ENCODE measurements at regions not wholly inside any gene's neighbourhood (a gene's known extent, or its start where the extent isn't known, plus 50 kb on each side); places are given as distances from the start of the nearest gene placed in this dataset.

DNA sequence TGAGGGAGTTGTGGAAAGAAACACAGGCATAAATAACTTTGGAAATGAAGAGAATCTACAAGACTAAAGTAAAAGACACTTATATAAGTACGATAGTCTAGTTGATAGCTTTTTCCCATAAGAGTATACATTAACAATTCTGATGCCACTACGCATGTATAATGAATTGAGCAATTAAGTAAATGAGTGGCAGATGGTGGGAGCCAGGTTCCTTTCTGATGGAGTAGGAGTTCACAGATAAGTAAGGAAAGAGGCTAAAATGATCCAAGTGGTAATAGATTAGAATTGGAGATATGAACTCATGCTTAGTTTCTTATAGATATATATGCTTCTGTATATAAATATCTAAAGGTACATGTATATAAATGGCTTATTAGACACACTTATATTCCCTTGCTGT, 368.3 kb downstream of the FAM181B start:
- no peak for DNase-seq

DNA sequence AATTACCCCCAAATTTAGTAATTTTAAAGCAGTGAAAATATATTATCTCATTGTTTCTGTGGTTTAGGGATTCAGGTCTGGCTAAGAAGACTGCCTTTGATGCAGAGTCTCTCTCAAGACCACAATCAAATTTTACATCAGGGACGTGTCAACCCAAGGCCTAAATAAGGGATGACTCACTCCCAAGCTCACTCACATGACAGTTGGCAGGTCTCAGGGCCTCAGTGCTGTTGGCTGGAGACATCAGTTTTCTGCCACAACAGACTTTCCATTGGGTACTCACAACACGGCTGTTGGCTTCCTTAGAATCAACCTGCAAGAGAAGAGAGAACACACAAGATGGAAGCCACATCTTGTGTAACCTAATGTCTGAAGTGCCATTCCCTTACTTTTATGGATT, 377.3 kb downstream of the FAM181B start:
- DNase-seq: no peak

DNA sequence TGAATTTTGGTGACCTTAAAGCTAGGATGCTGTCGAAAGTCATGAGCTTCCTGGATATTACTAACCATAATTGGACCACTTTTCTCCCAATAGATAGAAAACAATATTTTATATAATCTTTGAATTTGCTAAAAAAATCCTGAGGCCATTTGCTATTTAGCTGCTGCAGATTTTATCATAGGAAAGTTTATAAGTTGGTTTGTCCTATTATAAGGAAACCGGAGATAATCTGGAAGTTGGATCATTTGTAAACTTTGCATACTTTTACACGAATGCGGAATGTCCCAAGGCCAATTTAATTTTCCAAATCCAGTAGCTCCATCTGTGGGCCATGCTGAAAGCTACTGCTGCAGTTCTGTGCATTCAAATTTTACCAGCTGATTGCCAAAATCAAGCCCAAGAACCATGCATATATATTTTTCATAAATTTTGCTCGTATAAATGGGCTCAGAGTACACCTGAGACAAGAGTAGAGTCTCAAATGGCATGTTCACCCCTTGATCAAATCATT, 378.3 kb downstream of the FAM181B start:
- no peak for DNase-seq

DNA sequence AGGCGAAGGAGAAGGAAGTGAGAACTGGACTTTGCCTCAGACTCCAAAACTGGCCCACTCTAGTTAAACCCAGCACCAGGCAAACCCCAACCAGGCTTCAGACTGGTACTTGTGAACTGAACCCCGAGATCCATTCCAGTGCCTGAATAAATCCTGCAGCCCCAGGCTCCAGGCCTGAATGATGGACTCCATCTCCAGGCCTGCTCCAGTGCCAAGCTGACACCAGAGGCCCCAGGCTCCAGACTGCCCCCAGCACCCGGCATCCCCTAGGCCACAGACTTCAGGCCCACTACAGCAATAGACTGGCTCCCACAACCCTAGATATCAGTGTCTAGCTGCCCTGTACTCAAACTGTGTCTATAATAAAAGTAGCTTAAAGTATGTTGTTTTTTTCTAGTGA, 406.8 kb downstream of the FAM181B start:
- no peak for DNase-seq

DNA sequence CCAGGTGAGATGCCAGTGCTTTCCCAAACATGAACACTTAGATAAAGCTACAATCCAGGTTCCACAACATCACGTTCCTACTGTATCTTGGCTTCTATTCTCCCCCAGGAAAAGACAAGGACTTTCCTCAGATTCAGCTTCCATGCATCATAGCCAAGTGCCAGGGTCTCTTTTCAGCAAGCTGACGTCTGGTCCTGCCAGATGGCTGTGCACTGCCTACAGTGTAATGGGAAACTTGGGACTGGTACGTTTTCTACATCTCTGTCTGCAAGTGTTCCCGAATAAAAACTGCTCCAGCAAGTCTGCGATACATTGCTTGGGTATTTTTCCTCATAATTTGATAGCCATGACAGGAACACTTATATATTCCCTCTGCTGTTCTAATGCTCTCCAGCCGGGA, 412.5 kb downstream of the FAM181B start:
- no peak for DNase-seq

DNA sequence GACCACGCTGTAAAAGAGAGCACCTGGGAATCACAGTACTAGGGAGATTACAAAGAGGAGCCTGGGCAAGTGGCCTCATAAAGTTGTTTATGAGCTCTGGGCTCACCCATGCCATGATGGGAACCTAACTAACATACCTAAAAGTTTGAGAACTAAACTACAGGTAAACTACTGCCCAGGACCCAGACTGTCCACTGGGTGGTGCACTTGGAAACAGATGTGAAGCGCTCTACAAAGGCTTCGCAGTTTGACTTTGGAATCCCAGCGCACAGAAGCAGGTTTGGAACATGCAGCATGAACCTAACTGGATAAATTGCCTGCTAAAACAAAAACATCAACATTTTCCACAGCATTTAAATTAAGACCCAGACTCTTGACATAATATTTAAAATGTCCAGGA, 418.6 kb downstream of the FAM181B start:
- DNase-seq: no peak

DNA sequence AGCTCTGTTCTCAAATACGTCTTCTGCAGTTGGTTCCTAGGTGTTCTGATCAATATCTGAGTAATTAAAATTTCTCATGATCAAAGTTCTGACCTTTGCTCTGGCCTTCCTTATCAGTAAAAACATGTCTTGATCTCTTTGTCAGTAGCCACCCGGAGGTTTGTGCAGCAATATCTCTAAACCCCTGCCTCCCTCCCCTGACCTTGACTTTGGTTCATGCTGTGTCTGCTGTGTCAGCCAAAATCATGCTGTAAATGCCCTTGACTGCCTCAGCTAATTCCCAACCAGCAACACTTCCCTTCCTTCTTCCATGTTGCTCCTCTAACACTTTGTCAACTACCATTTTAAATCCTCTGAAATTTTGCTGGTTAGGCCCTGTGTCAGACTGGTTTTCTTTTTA, 424.7 kb downstream of the FAM181B start:
- no peak for DNase-seq

DNA sequence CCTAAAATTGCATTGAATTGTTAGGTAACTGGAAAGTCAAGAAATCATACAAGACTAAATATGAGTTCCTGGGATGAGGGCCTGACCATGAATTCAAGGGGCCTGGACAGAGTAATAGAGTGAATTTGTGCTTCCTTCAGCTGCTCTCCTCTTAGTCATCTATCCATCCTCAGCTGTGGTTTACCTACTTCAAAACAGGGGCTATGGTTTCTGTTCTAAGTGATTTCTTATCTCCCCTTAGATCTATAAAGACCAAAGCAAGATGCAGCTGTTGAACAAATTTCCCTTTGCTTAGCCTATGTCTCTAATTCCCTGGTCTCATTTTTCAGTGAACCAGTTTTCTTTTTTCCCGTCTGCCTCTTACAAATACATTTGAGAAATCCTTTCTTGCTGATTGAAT, 428.5 kb downstream of the FAM181B start:
- no peak for DNase-seq

DNA sequence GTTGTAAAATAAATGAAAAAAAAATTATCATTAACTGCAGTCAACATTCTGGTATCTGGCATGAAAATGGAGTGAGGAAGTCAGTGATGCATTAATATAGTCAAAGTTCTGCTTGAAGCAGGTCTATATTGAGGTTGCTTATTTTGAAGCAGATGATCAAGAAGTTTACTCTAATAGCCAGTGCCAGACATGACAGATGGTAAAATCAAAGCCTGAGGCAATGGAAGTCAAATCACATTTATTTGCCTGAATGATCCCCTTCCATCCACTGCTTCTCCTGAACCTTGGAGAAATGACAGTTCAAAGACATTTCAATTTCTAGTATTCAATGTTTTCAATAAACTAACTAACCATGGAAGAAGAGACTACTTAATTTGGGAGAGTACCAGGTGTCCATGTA, 430.0 kb downstream of the FAM181B start:
- DNase-seq: no peak

DNA sequence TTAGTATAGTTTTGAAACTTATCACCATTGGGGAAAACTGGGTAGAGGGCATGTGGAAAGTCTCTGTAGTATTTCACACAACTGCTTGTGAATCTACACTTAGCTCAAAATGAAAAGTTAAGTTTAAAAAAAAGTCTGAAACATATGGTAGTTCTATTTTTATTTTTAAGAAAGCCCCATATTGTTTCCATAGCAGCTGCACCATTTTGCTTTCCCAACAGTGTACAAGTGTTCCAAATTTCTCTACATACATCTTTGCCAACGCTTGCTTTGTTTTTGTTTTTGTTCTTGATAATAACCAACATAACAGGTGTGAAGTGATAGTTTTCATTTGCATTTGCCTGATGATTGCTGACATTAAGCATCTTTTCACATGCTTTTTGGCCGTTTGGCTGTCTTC, 445.2 kb downstream of the FAM181B start:
- no peak for DNase-seq

DNA sequence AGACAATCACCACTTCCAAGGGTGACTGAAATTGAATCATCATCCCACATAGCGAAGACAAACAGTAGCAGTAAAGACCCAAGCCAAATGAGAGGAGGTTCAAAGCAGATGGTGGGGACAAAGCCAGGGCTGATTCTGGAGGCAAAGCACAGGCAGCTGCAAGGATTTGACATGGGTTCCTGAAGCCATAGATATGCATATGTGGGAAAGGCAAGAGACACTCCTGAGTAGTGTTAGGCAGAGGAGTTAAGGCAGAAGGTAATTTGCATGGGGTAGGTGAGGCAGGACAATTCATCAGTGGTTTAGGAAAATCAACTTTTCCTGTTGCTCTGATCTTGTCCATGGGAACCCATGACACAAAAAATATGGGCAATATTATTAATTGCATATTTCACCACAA, 462.8 kb downstream of the FAM181B start:
- DNase-seq: no peak

DNA sequence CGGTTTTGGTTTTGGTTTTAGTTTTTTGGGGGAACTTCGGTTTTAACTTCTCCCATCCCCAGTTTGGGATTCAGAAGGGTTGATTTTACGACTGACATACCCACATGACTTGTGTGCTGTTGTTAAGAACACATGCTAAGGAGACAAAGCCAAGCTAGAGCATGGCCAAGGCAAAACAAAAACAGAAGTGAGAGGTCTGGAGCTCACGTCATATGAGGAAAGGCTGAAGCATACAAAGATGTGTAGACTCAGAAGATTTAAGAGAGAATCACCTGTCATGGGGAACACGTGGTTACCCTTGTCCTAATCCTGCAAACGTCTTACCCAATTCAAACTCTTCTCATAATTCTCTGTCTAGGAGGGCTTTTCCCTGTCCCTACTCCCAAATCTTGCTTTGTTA, 465.0 kb downstream of the FAM181B start:
- no peak for DNase-seq

DNA sequence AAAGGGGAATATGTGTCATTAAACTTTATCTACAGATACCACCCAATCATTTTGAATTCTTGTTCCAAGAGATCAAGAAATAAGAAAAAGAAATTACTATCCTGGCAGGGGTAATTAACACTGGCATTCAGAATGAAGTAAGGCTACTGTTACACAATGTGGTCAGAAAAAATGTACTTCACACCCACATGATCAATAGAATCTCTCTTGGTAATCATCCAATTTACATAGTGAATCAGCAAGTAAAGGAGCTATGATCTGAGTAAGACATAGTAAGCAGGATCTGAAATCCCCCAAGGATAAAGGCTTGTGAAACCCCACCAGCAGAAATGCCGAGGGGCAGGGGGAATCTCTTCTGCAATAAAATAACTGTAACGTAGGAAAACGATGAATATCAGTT, 466.5 kb downstream of the FAM181B start:
- DNase-seq: no peak

DNA sequence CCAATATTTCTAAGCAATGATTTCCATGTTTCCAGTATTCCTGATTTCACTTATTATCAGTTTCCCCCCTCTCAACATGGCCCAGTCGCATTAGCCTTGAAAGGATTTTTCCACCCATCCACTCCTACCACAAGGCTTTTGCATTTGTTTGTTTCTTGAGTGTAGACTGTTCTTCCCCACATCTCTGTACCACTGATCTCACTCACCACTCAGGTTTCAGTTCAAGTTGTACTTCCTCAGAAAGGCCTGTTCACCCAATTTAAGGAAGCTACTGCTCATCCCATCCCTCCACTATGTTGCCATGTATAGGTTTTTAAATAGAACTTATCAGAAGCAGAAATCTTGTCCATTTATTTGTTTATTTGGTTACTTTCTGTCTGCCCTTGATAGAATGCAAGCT, 472.3 kb downstream of the FAM181B start:
- DNase-seq: no peak

DNA sequence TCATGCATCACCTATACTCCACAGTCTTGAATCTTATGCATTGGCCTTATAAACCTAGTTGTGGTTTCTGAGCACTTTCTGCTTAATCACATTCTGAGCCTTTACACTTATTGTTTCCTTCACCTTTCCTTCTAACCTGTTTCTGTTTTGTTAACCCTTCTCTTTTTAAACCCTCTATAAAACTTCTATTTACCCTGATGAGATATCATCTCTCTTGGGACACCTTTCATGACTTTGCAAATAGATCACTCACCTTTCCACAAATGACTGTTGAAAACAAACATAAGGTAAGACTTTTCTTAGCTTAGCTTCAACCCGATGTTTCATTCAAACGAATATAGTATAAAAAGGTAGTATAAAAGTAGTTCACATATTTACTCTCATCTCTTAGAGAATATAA, 483.6 kb downstream of the FAM181B start:
- no peak for DNase-seq

DNA sequence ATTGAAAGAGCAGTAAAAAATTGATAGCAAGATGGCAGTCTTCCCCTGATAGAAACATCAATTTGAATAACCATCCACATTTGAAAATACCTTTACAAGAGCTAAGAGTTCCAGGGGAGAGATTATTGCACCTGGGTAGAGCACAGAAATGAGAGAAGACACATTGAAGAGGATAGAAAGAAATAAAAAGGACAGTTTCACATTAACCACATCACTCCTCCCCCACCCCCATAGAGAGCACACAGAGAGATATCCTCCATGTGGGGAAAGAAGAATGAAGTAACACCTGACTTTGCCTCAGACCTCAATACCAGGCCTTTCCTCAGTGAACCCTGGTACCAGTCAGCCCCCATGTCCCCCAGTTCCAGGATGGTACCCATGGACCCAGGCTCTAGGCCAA, 486.7 kb downstream of the FAM181B start:
- DNase-seq: no peak

DNA sequence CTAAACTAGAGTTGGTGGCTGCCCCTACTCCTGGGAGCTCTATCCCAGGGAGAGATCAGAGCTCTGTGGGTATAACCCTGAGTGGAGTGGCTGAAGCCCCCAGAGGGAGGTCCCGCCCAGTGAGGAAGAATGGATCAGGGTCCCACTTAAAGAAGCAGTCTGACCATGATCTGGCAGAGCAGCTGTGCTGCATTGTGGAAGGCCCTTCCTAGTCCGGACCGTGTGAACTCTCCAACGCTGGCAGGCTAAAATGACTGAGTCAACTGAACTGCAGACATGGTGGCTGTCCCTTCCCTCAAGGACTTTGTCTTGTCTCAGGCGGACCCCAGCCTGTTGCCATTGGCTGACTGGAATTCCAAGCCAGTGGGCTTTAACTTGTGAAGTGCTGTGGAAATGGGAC, 494.2 kb downstream of the FAM181B start:
- no peak for DNase-seq

DNA sequence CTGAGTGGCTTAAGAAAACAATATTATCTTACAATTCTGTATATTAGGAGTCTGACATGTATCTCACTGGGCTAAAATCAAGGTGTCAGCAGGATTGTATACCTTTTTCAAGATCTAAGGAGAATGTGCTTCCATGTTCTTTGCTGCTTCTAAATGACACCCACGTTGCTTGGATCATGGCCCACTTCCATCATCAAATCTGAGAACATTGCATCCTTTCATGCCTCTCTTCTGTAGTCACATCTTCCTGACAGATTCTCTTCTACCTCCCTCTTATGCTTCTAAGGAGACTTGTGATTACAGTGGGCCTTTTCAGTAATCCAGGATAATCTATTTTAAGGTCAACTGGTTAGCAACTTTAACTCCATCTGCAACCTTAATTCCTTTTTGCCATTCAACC, 499.4 kb downstream of the FAM181B start:
- DNase-seq: no peak

DNA sequence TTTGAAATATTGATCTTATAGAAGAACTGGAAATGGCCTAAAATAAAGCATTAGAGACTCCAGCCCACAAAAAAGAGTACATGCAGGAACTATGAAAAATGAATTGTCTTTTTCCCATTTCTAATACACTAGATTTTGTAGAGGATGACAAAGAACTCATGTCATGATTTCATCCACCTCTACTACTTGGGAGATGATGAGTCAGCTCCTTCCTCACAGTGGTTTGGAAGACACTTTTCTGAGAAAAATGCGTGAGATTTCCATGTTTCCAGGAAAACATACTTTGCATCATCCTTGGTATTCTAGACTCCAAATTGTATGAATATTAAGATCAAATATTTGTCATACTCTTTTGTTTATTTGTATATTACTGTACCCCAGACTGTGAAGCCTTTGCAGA, 500.5 kb downstream of the FAM181B start:
- DNase-seq: no peak

DNA sequence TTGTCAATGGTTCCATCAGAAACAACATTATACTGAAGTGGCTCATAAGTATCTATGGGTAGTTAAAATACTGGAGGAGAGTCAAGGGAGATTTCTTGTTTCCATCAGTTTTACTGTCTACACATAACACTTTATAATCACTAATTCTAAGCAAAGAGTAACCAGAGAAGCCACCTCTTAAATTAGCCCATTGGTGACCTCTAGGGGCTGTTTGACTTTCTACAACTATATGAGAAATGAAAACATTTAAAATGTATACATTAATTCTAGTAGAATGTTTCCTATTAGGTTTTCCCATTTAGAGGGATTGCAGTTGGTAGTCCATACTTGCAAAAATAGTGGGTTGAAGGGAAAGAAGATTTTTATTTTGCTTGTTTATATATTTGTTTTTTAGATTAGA, 504.3 kb downstream of the FAM181B start:
- no peak for DNase-seq

DNA sequence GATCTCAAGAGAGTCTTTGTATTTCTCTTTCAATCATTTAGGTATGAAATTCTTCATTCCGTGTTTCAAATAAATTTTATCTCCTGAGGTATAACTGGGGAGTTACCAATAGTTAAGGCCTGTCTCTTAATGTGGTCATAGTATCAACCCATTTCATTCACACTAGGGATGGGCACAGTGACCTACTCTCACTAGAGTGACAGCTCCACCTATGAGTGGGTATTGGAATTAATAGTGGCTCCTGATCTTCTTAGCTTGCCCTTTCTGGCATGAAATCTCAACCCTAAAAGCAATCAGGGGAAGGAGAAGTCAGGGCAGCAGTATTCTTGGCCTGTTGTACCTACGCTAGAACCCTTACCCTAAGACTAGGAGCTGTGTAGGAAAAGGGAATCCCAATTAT, 507.7 kb downstream of the FAM181B start:
- DNase-seq: no peak

DNA sequence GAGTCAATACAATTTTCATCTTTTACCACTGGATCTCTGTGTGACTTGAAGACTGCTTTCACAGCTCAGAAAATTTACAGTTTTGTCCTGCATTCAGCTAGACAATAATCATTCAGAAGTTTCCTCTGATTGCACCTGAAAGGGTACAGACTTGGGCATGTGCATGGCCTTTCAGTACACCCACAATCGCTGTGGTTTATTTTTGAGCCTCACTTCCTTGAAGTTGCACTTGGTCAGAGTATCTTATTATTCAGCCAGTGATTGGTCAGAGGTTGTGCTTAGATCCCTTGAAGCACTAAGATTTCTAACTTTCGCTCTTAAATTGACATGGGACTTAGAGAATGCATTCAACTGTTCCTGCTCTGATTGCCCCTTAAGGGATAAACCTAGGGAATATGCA, 508.2 kb downstream of the FAM181B start:
- DNase-seq: no peak

DNA sequence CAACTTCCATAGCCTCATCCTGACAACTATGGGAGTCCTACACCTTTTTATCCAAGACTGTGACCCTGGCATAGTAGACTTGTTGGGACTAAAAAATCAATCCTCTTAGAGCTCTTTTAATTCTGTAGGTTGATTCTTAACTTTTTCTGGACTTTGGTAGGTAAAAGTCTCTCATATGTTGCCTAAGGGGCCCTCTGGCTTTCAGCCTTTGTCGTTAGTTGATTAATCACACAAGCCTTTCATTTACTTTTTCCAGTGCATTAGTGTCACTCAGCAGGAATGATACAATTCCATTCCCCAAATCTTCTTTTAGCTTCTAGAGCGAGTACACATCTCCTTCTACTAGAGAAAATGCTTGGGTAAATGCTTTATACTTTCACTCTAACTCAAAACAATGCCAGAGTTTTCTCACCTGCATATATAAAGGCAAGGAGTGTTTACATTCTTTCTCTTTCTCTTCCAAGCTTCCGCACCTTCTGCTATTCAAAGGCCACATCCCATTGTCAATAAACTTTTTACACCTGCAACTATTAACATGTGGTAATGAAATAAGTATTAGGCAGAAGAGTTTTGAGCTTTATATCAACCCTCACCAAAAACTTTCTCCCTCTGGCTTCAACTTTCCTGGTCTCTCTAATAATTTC, 516.6 kb downstream of the FAM181B start:
- no peak for DNase-seq

DNA sequence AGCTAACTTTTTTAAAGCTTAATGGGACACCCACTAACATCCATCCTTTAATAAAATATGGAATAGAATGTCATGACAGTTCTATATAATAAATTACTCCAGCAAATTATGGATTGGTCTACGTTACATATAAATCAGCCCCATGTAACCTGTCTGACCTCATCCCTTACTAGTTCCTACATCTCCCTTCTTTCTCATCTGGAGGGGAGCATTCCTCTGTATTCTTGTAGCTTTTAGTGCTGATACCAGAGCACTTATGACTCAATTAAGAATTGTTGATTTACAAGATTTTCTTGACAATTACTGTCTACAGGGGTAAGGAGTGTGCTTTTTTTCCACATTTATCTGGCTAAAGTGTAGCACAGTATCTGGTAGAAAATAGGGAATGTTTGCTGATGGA, 523.7 kb downstream of the FAM181B start:
- no peak for DNase-seq

DNA sequence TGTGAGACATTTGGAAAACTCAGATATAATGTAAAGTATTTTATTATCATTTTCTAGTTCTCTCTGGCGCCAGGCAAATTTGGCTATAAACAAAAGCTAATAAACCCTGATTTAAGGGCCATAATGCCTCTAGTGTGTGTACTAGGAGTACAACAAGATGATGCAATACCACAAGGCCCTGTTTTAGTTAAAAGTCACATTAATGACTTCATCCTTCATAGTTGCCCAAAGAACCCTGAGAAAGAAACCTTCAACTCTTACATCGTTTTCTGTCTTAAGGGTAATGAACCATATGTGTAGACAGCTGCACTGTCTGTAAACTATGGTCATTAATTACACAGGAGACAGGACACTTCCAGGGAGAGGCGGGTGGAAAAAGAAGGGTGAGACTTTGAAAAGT, 538.4 kb downstream of the FAM181B start:
- DNase-seq: no peak

DNA sequence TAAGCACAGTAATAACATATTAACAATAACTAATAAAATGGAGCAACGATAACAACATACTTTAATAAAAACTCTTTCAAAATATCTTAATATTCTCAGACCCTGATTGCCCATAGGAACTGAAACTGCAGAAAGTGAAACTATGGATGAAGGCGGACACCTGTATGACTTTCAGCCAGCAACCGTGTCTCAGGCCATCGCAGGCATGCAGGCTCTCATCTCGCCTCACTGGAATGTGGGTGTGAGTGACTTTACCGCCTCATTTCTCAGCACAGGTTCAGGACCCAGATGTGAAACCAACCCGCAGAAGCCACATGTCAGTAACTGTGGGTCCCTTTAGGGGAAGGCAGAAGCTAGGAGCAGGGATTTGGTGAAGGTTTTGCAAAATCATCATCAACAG, 539.1 kb downstream of the FAM181B start:
- no peak for DNase-seq

All from activated CD8-positive, alpha-beta memory T cell treated with anti-CD3 and anti-CD28 coated beads, Interleukin-2, amount 50 U/mL, for 4 hours (primary cell).